Testis (tissue), 2 donors: ENCODE measurements at regions not wholly inside any gene's neighbourhood (a gene's known extent, or its start where the extent isn't known, plus 50 kb on each side); places are given as distances from the start of the nearest gene placed in this dataset.

Source experiments
- CTCF ChIP-seq, 3 experiments: fragments of 450-650 bp in 2 of 3; fragments of 200-600 bp in 1 of 3; sonication (generic) in 1 of 3; IDR thresholded peaks; one replicate each; pipeline ENCODE4 v1.5.1; 2016 to 2019; ENCODE audit warnings: antibody characterized with exemption in 3 of 3, mild to moderate bottlenecking in 2 of 3, moderate library complexity in 1 of 3
- POLR2A ChIP-seq: fragments of 450-650 bp; IDR thresholded peaks from one replicate; pipeline ENCODE4 v1.6.1; 2017; ENCODE audit warnings: antibody characterized with exemption, mild to moderate bottlenecking, moderate library complexity

DNA sequence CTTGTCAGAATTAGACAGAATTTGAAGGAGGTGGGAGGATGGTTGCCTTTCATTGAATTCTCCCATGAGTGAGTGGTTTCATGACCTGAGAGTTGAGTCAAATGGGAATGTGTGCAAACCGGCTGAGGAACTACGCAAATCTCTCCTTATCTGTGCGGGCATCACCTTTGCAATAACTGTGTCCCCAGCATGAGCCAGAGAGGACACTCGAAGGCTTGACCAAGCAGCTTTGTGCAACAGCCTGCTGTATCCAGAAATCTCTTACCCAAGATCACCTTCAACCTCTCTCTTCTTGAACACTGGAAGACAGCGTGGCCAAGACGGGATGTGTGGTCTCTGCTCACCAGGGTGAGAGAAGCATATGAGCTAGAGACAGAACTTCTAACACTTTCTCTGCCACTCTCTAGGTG lies 93.8 kb upstream of the IKZF1 start:
- no peak for TF ChIP-seq CTCF (IDR thresholded peaks at IDR 0.05)
- TF ChIP-seq POLR2A: no peak
